ENCODE measurements at regions not wholly inside any gene's neighbourhood (a gene's known extent, or its start where the extent isn't known, plus 50 kb on each side); places are given as distances from the start of the nearest gene placed in this dataset.
A peak's percentile ranks its signal among the peaks of the same experiment; 100 is the strongest.
"Not testable (repeated sequence)": the region's sequence is repeated elsewhere in the genome, so short reads cannot be mapped to it uniquely, and the experiment has no call there.

DNA sequence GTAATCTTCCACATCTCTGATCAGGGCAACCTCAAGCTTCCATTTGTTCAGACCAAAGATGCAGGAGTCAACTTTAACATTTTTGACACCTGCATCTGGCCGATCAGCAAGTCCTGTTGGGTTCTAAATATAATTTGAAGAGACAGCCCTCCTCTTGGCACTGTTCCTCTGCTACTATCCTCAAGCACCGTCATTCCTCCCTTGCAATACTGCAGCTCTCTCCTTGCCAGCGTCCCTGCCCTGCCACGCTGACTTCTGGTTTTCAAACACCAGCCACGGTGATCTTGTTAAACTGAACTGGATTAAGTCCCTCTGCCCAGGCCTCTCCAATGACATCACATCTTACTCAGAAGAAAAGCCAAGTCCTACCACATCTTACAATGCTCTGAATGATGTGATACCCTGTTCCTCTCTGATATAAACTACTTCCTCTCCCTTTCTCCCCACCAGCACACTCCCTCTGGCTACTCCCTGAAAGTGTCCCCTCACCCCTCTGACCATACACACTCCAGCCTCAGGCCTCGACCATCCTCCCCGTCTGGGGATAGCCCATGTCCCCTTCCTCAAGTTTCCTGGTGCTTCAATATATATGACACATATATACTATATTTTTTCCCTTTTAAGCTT is 310.8 kb upstream of the CHRNA7 start:
- Histone ChIP-seq H3K4me2 (ENCODE audit: low read length) (peak overlapping the region; percentile 39), H2AFZ (ENCODE audit: low read depth, low read length) (0 out of 2 replicates have a peak overlapping the region, but pooled peaks have one; percentile 13)
- not testable (repeated sequence) for H3K4me3 ChIP-seq (ENCODE audit: low read length); H3K27me3 ChIP-seq (ENCODE audit: low read depth, low read length); H3K79me2 ChIP-seq (ENCODE audit: low read length); H3K9ac ChIP-seq (ENCODE audit: low read length); H3K27ac ChIP-seq (ENCODE audit: low read length); H3K36me3 ChIP-seq (replicated peaks; ENCODE audit: low read depth, low read length); H4K20me1 ChIP-seq (ENCODE audit: insufficient read depth, low read length); H3K4me1 ChIP-seq (ENCODE audit: low read length); H3K9me3 ChIP-seq (ENCODE audit: insufficient read depth, low read length)

DNA sequence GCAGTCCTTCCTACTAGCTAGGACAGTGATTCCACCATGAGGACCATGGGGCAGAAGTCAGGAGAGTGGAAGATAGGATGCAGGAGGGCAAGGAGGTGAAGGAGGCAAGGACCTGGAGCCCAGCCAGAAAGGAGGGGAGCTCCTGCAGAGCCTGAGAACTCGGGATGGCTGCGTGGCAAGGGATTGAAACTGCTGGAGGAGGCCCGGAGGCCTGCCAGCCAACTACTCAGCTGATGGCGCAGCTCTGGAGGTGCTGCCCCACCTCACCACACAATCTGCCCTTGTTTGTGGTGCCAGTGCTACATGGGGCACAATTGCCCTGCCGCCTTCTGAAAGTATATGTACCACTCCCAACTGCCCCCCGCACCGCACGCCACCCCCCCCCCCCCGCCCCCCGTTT is 307.3 kb upstream of the CHRNA7 start:
- H3K9me3 ChIP-seq (ENCODE audit: insufficient read depth, low read length); H3K36me3 ChIP-seq (replicated peaks; ENCODE audit: low read depth, low read length); H3K79me2 ChIP-seq (ENCODE audit: low read length); H3K4me2 ChIP-seq (ENCODE audit: low read length); H3K27ac ChIP-seq (ENCODE audit: low read length); H3K4me3 ChIP-seq (ENCODE audit: low read length); H3K9ac ChIP-seq (ENCODE audit: low read length); H2AFZ ChIP-seq (ENCODE audit: low read depth, low read length); H3K27me3 ChIP-seq (ENCODE audit: low read depth, low read length); H4K20me1 ChIP-seq (ENCODE audit: insufficient read depth, low read length): not testable (repeated sequence)
- peaks cover 19% of the 10 kb centered on the region for H3K4me1 ChIP-seq (ENCODE audit: low read length)

DNA sequence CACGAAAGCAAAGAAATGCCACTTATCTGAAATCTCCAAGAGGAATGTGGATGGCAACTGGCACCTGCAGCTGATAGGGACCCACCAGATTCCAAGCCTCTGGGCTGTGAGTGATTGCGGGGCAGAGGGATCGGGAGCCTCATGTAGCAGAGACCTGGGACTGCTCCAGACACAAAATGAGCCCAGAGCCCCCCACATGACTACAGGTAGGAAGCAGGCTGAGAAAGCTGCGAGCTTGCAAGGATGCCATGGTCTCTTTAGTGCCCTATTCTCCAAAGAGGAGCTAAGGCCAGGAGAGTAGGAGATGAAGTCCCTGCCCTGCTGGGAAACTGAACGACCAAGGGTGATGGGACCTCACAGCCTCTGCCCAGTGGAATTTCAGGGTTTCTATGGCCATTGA is 305.4 kb upstream of the CHRNA7 start:
- not testable (repeated sequence) for H3K27me3 ChIP-seq (ENCODE audit: low read depth, low read length); H3K27ac ChIP-seq (ENCODE audit: low read length); H3K9me3 ChIP-seq (ENCODE audit: insufficient read depth, low read length); H4K20me1 ChIP-seq (ENCODE audit: insufficient read depth, low read length); H3K4me3 ChIP-seq (ENCODE audit: low read length); H3K36me3 ChIP-seq (replicated peaks; ENCODE audit: low read depth, low read length); H3K79me2 ChIP-seq (ENCODE audit: low read length); H2AFZ ChIP-seq (ENCODE audit: low read depth, low read length); H3K4me2 ChIP-seq (ENCODE audit: low read length); H3K9ac ChIP-seq (ENCODE audit: low read length)
- H3K4me1 ChIP-seq (ENCODE audit: low read length) = peaks cover 10% of the 10 kb centered on the region

DNA sequence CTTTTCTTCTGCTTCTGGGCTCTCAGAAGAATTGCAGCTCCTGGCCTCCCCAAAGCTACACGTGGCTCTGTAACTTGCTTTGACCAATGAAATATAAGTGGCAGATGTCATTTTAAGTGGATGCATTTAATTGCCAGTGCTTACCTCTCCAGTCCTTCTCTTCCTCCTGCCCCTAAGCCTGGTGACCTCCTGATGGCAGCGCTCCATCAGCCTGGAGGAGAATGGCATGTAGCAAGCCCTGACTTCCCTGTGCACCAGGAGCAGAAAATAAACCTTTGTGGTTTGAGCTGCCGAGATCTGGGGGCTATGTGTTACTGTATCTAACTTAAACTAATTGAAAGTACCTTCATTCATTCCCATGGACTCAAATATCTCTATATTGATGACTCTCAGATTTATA is 304.7 kb upstream of the CHRNA7 start:
- H3K9ac ChIP-seq (ENCODE audit: low read length); H3K36me3 ChIP-seq (replicated peaks; ENCODE audit: low read depth, low read length); H3K9me3 ChIP-seq (ENCODE audit: insufficient read depth, low read length); H3K27ac ChIP-seq (ENCODE audit: low read length); H3K79me2 ChIP-seq (ENCODE audit: low read length); H3K4me1 ChIP-seq (ENCODE audit: low read length); H3K4me3 ChIP-seq (ENCODE audit: low read length); H3K27me3 ChIP-seq (ENCODE audit: low read depth, low read length); H2AFZ ChIP-seq (ENCODE audit: low read depth, low read length); H4K20me1 ChIP-seq (ENCODE audit: insufficient read depth, low read length): not testable (repeated sequence)
- TF ChIP-seq, protein P1, sequence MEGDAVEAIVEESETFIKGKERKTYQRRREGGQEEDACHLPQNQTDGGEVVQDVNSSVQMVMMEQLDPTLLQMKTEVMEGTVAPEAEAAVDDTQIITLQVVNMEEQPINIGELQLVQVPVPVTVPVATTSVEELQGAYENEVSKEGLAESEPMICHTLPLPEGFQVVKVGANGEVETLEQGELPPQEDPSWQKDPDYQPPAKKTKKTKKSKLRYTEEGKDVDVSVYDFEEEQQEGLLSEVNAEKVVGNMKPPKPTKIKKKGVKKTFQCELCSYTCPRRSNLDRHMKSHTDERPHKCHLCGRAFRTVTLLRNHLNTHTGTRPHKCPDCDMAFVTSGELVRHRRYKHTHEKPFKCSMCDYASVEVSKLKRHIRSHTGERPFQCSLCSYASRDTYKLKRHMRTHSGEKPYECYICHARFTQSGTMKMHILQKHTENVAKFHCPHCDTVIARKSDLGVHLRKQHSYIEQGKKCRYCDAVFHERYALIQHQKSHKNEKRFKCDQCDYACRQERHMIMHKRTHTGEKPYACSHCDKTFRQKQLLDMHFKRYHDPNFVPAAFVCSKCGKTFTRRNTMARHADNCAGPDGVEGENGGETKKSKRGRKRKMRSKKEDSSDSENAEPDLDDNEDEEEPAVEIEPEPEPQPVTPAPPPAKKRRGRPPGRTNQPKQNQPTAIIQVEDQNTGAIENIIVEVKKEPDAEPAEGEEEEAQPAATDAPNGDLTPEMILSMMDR (IDR thresholded peaks at IDR 0.05; ENCODE audit: low read depth, low read length) = 0 out of 2 replicates have a peak, but pooled peaks have one; percentile 5
- H3K4me2 ChIP-seq (ENCODE audit: low read length) = peak overlapping the region; percentile 43

DNA sequence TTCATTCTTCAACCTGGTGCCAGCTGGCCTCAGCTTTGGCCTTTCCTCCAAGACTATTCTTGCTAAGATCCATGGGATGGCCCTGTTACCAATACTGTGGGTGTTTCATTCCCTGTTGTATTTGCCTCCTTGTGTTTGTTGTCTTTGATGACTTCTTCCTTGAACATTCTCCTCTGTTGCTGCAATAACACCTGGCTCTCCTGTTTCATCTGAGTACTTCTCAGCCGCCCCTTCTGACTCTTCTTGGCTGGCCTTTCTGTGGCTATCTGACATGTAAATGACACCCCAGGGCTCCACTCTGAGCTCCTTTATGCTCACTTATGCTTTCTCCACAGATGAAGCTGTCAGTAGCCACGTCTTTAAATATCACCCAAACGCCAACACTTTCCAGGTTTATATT is 302.7 kb upstream of the CHRNA7 start:
- Histone ChIP-seq H3K9ac (ENCODE audit: low read length) (no peak overlapping the region), H3K27ac (ENCODE audit: low read length) (no peak overlapping the region), H3K4me1 (ENCODE audit: low read length) (peaks cover 9% of the 10 kb centered on the region), H3K36me3 (replicated peaks; ENCODE audit: low read depth, low read length) (no peaks in the 10 kb centered on the region), H3K27me3 (ENCODE audit: low read depth, low read length) (no peaks in the 10 kb centered on the region), H3K79me2 (ENCODE audit: low read length) (no peaks in the 10 kb centered on the region), H3K4me2 (ENCODE audit: low read length) (no peak overlapping the region), H4K20me1 (ENCODE audit: insufficient read depth, low read length) (no peaks in the 10 kb centered on the region), H2AFZ (ENCODE audit: low read depth, low read length) (no peak overlapping the region), H3K4me3 (ENCODE audit: low read length) (no peak overlapping the region), H3K9me3 (ENCODE audit: insufficient read depth, low read length) (no peaks in the 10 kb centered on the region)
- no peak for TF ChIP-seq EZH2phosphoT487 (IDR thresholded peaks at IDR 0.05; ENCODE audit: low read depth)

DNA sequence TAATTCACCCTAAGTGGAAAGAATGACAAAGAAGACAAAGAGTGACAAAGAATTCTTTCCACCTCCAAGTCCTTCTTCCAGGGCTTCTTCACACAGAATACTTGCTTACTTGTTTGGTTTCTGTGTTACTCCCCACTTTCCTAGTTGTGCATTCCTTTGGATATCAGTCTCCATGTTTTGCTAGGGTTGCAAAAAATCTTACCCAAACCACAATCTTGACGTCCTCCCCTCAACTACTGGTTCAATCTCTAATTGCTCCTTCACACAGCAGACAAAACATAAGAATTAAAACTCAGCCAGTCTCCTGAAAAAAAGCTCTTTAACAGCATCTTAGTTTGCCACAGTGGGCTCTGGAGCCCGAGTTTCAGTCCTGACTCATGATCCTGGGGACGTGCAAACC is 297.6 kb upstream of the CHRNA7 start:
- no peaks in the 10 kb centered on the region for H3K27me3 ChIP-seq (ENCODE audit: low read depth, low read length)
- no peaks in the 10 kb centered on the region for H4K20me1 ChIP-seq (ENCODE audit: insufficient read depth, low read length)
- H3K4me2 ChIP-seq (ENCODE audit: low read length) = no peak overlapping the region
- H3K27ac ChIP-seq (ENCODE audit: low read length) = no peak overlapping the region
- H3K9me3 ChIP-seq (ENCODE audit: insufficient read depth, low read length) = no peaks in the 10 kb centered on the region
- no peaks in the 10 kb centered on the region for H3K4me1 ChIP-seq (ENCODE audit: low read length)
- H3K9ac ChIP-seq (ENCODE audit: low read length) = no peak overlapping the region
- H3K4me3 ChIP-seq (ENCODE audit: low read length) = no peak overlapping the region
- H3K79me2 ChIP-seq (ENCODE audit: low read length) = no peaks in the 10 kb centered on the region
- H2AFZ ChIP-seq (ENCODE audit: low read depth, low read length) = no peak overlapping the region
- TF ChIP-seq EZH2phosphoT487 (IDR thresholded peaks at IDR 0.05; ENCODE audit: low read depth) = no peak
- TF ChIP-seq, protein P1 (IDR thresholded peaks at IDR 0.05; ENCODE audit: low read depth, low read length) = no peak
- no peaks in the 10 kb centered on the region for H3K36me3 ChIP-seq (replicated peaks; ENCODE audit: low read depth, low read length)
